HG02884 (cell line): ENCODE measurements at regions not wholly inside any gene's neighbourhood (a gene's known extent, or its start where the extent isn't known, plus 50 kb on each side); places are given as distances from the start of the nearest gene placed in this dataset.

Experiments
- ATAC-seq: cut with Tn5 transposase; IDR thresholded peaks from one replicate; pipeline ENCODE4 v1.9.1; 2021; ENCODE audit warnings: mild to moderate bottlenecking, moderate library complexity; ENCODE audit not compliant: unreplicated experiment

DNA sequence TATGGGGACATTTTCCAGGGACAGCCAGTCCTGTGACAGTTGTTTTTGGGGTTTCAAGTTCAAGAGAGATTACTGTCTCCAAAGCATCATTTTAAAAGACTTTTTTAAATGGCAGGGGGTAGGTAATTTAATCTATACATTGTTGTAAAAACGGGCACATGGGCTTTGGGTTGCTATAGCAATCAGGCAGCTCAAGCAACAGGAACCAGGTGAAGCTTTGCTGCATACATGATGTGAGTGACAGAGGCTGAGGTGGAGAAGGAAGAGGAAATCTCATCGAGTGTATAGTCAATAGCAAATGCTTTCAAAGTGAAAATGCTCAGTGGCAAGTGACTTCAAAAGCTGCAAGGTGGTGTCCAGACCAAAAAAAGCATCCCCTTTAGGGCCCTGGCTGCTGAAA, 277.4 kb upstream of the JAG1 start:
- ATAC-seq = no peak

DNA sequence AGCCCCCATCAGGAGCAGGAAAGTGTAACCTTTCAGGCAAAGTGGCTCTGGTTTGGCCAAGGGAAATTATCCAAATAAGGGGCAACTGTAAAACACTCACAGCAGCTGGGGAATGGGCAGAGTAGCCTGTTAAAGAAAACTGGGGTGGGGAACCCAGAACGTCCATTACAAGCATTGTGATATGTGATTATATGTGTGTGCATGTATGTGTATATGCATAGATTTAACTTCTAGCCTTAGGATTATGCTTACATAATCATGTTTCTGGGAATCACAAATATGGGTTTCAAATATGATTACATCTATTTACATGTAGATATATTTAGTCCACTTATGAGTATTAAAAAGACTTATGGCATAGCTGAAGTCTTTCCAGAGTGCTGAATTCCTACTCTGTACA, 278.1 kb upstream of the JAG1 start:
- no peak for ATAC-seq

DNA sequence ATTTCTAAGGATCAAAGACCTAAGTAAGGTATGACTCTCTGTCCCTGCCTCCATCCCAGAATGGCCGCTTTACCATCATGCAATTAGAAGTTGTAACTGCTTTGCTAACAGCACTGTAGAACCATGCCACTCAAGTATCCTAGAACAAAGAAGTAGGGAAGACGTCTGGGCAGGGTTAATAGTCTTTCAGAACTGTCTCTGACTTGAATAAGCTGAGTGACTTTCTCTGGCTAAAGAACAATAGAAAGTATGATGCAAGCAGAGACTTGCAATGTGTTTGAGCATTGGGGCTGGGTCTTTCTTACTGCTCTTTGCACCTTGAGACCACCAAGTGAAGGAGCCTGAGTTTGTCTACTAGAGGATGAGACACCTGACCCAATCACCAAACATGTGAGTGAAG, 279.6 kb upstream of the JAG1 start:
- ATAC-seq = no peak

DNA sequence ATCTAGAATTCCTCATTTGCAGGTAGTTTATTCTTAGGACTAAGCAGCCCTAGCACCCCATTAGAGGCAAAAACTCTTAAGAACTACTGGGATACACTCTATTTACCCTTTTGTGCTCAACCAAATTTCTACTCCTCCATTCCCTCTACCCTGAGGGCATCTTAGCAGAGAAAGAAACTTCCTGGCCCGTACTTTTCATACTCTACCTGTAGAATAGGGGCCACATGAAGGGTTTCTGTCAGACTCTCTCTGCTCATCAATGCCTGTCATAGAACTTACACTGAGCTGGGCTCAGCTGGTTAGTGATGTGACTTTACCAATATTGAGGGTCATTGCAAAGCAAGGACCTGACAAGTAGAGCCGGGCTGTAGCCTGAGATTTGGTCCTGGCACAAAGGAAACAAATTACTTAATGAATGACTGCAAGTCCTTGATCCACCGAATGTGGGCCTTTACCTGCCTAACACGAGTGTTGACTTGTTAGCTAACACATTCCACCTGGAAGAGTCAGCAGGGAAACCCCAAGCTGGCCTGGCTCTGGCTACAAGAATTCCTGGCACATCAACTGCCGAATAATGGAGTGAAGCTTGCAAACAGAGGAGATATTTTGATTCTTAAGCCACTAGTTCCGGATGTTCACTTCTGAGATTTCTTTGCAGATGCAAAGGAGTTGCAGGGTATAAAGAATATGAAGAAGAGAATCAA, 280.5 kb upstream of the JAG1 start:
- ATAC-seq = no peak

DNA sequence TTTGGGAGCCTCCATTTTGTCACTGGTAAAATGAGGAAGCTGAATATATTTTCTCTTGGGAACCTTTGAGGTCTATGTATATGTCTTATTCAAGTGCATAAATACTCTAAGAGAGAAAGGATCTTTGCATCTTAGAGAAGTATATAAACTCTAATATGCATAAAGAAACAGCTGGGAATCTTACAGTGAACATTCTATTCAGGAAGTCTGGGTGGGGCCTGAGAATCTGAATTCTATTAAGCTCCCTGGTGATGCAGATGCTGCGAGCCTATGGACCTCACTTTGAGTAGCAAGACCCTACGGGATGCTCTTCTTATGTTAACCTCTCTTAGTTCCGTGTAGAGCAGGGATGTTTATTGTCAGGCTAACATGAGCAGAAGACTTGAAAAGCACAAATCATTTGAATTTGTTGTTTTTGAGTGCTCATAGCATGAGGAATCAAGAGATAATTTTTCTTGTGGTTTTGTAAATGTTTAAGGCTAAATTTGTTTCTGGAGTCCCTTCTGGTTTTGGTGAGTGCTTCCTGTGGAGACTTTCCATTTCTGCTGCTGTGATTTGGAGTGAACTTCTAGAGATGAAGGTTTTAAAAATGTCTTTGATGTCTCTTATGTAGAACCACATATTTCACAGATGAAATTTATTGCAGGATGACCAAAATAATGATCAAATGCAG, 281.2 kb upstream of the JAG1 start:
- ATAC-seq = no peak

DNA sequence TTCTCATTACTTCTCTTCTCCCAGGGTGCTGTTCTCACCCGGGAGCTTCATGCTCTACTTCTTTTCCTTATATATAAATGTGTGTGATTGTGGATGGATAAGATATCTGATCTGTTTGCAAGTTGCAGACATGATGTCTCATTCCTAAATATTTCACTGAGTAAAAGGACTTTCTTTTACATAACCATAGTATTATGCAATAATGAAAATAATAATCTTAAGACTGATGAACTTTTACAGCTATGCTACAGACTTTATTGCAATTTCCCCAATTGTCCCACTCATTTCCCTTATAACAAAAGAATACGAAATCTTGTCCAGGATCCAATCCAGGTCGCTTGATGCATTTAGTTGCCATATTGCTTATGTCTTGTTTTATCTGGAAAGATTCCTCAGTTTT, 284.5 kb upstream of the JAG1 start:
- ATAC-seq = no peak

DNA sequence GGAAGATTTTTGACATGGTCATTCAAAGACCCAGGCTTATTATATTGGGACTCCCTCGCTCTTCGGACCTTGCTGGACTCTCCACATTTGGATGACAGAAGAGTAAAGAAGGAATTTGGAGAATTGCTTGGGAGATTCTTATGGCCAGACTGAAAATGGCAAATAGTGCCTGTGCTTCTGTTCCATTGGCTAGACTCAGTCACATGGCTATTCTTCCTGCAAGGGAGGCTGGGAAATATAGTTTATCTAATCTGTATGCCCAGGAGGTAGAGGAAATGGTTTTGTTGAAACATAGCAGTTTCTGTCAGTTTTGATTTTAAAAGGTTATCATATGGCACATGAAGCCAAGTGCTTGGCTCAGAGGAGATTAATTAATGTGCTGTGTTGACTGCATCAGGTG, 286.6 kb upstream of the JAG1 start:
- ATAC-seq = no peak

DNA sequence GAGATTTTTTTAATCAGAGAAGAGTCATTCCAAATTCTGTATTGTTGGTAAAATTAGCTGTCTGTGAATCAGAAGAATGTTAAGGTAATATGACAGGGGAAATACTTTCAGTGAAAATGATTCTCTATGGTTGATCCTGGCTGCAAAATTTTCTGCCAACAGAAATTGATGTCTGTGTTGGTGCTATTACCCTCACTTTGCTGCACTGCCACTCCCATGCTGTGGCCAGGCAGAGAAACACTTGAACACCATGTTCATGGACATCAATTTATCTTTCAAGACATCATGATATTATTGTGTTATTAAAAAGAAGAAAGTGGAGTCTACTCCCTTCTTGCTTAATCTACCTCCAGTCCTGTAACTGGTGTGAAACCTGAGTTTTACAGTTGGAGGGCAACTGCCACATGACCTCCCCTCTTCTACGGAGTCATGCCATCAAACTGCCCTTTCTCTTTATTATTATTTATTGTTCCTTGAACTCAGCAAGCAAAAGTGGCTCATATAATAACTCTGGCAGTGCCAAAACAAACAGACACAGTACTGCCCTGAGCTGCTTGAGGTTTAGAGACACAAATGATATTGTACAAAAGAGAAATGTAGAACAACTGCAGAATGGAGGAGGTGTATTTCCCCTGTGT, 288.0 kb upstream of the JAG1 start:
- ATAC-seq = no peak

DNA sequence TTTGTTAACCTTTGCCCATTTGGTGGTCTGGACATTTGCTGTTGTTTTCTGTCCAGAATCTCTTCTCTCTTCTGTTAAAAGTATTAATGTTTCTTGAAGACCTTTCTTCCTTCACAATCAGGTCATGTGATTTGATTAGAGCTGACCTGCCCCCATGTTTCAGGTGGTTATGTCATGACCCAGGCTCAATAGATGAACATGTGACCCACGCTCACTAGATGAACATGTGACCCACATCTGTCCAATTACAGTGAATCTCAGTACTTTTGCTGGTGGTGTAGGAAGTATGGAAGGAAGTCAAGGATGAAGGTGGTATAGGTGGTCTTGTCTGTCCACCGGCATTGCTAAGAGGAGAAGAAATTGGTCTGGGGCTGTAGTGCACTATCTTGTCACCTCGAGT, 289.1 kb upstream of the JAG1 start:
- ATAC-seq = no peak

DNA sequence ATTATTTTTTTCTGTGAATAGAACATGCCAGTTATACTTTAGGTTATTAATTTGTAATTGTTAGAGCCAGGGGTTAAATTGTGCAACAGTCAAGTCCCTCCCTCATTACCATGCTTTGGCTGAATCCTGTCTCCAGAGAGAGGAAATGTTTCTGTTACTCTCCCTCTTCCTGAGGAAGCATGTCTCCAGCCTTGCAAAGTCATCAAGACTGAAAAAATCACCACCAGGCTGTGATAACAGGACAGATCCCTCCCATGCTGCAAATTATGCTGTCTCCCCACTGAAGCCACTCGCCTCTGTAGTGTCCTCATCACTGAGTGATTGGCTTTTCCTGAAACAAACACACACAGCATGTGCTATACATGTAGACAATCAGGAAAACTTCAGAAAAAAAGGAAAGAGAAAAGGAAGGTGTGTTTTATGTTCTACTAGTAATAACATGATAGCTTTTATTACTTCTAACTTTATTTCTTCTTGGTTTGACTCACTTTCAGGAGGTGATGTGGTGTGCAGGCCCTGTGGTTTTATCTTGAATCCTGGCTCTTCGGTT, 290.0 kb upstream of the JAG1 start:
- no peak for ATAC-seq

DNA sequence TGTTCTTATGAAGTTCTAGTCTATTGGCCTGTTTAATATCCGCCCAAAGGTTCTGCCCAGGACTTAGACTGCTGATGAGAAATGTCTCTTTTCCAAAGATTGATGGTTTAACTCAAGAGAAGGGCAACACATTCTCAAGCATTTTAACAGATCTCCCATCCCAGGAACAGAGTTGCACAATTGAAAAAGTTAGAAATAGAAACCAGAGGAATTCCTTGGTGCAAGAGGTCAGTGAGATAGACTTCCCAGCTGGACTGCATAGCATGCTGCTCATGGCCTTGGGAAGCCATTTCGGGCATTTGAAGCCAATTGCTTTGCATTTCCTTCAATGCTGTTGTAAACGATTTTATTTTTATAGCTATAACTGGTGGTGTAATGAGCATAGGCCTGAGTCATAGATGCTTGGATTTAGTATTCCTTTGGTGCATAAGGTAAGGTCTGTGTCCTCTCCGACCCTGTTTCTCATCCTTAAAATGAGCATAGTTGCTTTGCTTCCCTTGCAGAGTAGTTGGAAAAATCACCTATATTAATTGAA, 292.2 kb upstream of the JAG1 start:
- ATAC-seq = no peak

DNA sequence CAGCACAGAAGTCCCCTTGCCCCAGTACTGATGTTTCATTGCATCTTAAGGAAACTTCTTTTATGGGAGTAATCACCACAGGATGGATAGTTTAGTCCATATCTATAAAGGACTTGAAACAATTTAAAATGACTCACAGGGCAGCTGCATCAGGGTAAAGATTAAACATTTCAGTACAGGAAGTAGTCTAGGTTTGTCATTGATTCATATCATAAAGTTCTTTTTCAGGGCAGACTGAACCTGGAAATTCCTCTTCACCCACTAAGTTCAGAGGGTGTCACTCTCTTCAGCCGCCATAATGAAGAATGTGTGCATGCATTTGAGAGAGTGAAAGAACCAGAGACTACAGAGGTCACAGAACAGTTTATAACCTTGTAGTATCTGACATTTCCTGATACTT, 296.3 kb upstream of the JAG1 start:
- no peak for ATAC-seq

DNA sequence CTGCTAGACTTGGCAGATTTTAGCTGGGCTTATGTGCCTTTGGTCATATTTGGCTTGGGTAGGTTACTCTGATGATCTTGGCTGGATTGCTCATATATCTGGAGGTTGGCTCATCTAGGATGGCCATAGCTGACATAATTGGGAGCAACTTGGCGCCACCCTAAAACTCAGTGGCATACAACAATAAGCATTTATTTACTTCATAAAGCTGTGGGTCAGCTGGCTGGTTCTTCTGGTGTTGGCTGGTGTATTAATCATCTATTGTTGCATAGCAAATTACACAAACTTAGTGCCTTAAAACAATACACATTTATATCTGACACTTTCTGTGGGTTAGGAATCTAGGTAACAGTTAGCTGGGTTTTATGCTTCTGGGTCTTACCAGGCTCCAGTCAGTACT, 297.3 kb upstream of the JAG1 start:
- ATAC-seq = no peak

DNA sequence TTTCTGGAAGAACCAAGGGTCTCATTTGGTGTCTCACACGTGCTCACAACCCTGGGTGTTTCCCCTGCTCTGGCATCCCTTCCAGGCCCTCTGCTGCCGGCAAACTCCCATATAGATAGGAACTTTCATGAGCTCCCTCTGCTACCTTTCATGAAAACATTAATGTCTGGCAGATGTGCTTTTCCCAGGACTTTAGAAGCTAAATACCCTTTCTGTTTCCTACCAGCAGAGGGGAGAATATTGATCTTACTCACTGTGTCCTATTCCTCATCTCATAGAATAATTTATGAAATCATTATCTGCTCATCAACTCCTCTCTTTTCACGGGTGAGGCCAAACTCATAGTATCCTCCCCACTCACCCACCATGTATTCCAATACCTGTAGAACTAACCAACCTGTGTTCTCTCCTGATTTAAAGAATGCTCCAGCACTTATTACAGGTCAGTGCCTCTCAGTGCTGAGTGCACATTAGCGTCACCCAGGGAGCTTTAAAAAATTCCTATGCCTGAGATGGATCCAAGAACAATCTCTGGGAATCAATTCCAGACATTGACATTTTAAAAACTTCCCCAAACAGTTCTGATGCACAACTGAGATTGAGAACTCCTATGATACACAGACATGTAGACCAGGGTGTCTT, 298.5 kb upstream of the JAG1 start:
- no peak for ATAC-seq

DNA sequence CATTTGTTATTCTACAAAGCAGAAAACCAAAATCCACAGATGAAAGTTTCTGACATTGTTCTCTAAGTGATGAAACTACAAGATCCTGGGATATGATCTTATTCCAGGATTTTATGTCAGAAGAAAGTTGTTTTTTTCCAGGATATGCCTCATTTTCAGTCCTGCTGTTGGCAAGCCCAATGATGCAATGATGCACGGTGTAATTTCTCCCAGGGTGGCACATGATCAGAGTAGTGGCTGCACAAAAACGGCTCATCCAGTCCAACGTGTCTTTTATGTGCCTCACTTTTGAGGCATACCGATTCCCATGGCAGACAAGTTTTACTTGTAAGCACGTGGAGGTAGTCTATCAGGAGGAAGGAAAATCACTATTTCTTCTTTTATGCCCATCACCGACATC, 302.3 kb upstream of the JAG1 start:
- ATAC-seq = no peak

DNA sequence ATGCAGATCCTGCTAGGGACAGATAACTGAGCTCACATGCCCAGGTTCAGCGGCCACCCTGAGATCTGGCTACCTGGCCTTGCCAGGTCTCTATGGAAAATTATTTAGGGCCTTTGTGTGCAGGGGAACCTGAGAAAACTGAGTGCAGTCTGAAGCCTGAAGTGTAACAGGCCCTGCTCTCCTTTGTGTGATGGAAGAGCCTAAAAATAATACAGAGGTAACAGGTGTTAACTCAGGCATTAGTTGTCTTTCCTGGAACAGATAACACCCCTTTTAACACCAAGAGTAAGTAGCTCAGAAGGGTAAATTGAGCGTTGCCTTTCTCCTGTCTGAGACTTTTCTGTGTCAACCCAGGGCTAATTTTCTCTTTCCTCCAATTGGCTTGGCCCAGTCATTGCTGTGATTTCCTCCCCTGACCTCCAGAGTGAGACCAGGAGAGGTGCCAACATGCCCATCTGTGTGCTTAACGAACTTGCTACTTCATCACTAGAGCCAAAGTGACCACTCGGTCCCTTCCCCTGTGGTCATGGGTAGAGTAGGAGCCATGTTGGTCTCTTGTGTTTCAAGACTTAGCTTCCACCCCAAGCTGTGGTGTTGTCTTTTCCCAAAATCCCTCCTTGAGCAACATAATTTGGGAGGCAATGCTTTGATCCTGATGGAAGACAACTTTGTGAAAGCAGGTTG, 304.4 kb upstream of the JAG1 start:
- ATAC-seq = no peak

DNA sequence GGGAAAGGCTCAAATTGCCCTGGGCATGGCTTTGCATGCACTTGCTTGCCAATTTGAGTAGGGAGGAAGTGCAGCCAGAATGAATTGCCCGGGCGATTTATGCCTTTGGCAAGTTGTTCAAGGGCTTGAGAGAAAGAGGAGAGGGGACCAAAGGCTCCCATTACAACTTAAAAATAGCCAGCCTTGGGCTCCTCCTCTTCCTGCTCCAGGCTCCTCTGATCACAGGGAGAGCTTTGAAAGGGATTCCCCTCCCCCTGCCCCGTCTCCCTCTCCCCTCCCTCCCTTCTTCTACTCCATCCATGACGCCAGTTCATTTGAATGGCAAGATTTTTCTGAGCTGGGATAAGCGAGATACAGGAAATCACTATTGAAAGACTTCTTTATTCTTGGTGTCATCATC, 304.9 kb upstream of the JAG1 start:
- no peak for ATAC-seq

DNA sequence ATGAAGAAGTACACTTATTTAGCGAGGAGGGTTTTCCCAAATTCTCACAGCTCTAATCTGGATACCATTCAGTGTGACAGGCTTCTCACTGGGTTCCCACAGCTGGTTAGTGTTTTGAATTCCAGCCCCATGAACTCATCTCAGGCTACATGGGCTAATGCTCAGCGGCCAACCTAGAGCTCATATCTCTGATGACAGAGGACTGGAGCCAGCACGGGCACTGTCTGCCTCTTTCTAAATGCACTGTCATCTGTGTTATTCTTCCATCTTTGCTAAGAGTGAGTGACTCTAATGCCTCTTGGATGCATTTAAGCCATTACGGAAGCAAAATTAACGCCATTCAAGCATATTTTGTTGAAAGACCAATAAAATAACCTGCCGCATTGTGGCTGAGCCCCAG, 308.9 kb upstream of the JAG1 start:
- ATAC-seq = no peak

DNA sequence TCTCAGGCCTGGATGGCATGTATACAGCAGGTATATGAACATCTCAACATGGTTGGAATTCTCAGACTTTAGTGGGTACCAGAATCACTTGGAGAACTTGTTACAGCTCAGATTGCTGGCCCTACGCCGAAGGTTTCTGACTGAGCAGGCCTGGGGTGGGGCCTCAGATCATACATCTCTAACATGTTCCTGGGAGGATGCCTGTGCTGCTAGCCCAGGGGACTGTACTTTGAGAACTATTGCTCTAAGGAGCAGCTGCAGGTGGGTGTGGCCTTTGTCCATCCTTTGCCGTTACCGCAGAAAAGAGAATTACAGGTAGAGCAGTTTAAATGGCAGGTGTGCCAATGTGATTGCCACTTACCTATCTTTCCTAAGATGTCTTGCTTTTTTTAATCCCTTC, 310.5 kb upstream of the JAG1 start:
- no peak for ATAC-seq

DNA sequence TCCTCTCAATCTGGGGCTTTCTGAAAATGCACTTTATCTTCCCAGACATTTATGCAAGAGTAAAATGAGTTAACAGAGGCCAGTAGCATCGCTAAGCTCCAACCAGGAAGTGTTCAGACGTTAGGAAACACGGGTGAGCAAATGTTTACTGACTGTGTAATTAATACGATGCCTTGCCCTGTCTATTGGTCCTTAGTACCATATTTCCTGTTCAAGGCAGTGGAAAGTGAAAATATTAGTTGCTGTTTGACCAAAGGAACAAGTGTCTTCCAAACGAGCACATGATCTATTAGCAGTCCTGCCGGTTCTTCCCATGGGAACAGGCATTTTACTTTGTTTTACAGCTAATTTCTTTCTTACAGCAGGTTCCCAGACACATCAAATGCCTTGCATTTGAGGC, 311.1 kb upstream of the JAG1 start:
- no peak for ATAC-seq

DNA sequence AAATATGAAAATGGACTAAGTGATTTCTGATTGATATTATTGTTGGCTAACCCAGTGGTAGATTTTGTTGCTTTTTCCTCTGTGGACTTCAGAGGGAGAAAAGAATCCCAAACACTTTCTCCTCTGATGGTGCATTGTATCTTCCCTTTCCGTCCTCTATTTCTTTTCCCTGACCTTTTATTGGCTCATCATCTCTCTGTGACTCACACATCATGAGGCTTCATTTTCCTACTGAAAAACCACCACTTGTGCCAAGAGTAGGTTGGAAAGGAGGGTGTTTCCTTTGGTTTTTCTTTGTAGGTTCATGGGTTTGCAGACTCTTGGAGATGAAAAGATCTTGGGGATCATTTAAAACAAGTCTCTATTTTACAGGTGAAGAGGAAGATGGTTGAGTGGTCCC, 311.7 kb upstream of the JAG1 start:
- ATAC-seq = no peak
